T-helper 17 cell (primary cell): ENCODE measurements at regions not wholly inside any gene's neighbourhood (a gene's known extent, or its start where the extent isn't known, plus 50 kb on each side); places are given as distances from the start of the nearest gene placed in this dataset.

ENCODE experiments used
- ATAC-seq: fragments of 150-1000 bp; cut with Tn5 transposase; 2 replicates; pipeline ENCODE4 v1.10.0; 2021; ENCODE audit warnings: mild to moderate bottlenecking, moderate library complexity
- DNase-seq, 3 donors: peaks; one replicate each; pipeline versions ENCODE4 v3.0.0 to v3.0.0-alpha.2; 2020 to 2021
- H3K9me3 ChIP-seq: one replicate; pipeline ENCODE4 v1.7.0; 2013; ENCODE audit warnings: low read length, mild to moderate bottlenecking; ENCODE audit not compliant: control insufficient read depth, poor library complexity, severe bottlenecking
- H3K27ac Mint-ChIP-seq: one replicate; pipeline ENCODE4 v1.8.0; 2022; ENCODE audit warnings: mild to moderate bottlenecking, moderate library complexity, mixed read lengths
- H3K27me3 Mint-ChIP-seq: one replicate; pipeline ENCODE4 v1.8.0; 2022; ENCODE audit warnings: mixed read lengths
- H3K36me3 Mint-ChIP-seq: one replicate; pipeline ENCODE4 v1.8.0; 2022; ENCODE audit warnings: low read depth, mixed read lengths
- H3K4me1 Mint-ChIP-seq: one replicate; pipeline ENCODE4 v1.8.0; 2022; ENCODE audit warnings: mild to moderate bottlenecking, mixed read lengths
- H3K4me3 Mint-ChIP-seq: one replicate; pipeline ENCODE4 v1.8.0; 2022; ENCODE audit warnings: mild to moderate bottlenecking, moderate library complexity, mixed read lengths

GRCh38 chr12:115191342-115191741 lies 507.4 kb upstream of the TBX3 start:
- Mint-ChIP-seq H3K4me1 (no peaks in the 10 kb centered on the region), H3K36me3 (no peaks in the 10 kb centered on the region), H3K4me3 (no peak overlapping the region), H3K27ac (no peak overlapping the region), H3K27me3 (no peaks in the 10 kb centered on the region)
- no peak for ATAC-seq
- H3K9me3 ChIP-seq = no peaks in the 10 kb centered on the region
- DNase-seq = no peak

GRCh38 chr12:115190010-115190770 lies 506.2 kb upstream of the TBX3 start:
- Mint-ChIP-seq H3K27me3 (no peaks in the 10 kb centered on the region), H3K36me3 (no peaks in the 10 kb centered on the region), H3K27ac (no peak overlapping the region), H3K4me3 (no peak overlapping the region), H3K4me1 (no peaks in the 10 kb centered on the region)
- H3K9me3 ChIP-seq = no peaks in the 10 kb centered on the region
- DNase-seq (no peak), ATAC-seq (no peak)

GRCh38 chr12:115185506-115185905 lies 501.5 kb upstream of the TBX3 start:
- Mint-ChIP-seq H3K27ac (no peak overlapping the region), H3K4me3 (no peak overlapping the region), H3K27me3 (no peaks in the 10 kb centered on the region), H3K36me3 (no peaks in the 10 kb centered on the region), H3K4me1 (no peaks in the 10 kb centered on the region)
- DNase-seq (no peak), ATAC-seq (no peak)
- no peaks in the 10 kb centered on the region for H3K9me3 ChIP-seq

- no peak overlapping the region for H3K4me3 Mint-ChIP-seq
- no peak overlapping the region for H3K27ac Mint-ChIP-seq
- H3K4me1 Mint-ChIP-seq = no peaks in the 10 kb centered on the region
- no peaks in the 10 kb centered on the region for H3K36me3 Mint-ChIP-seq
- H3K9me3 ChIP-seq = no peaks in the 10 kb centered on the region
- DNase-seq (no peak), ATAC-seq (no peak)
- H3K27me3 Mint-ChIP-seq = no peaks in the 10 kb centered on the region
These were observed 499.8 kb upstream of the TBX3 start for GRCh38 chr12:115183752-115184151.

- DNase-seq = no peak
- H3K9me3 ChIP-seq = peaks cover 3% of the 10 kb centered on the region
- Mint-ChIP-seq H3K27me3 (no peaks in the 10 kb centered on the region), H3K27ac (no peak overlapping the region), H3K36me3 (no peaks in the 10 kb centered on the region), H3K4me1 (no peaks in the 10 kb centered on the region), H3K4me3 (no peak overlapping the region)
- no peak for ATAC-seq
These were observed 493.9 kb upstream of the TBX3 start for GRCh38 chr12:115177899-115178298.

GRCh38 chr12:115176741-115177400 lies 492.9 kb upstream of the TBX3 start:
- peaks cover 3% of the 10 kb centered on the region for H3K9me3 ChIP-seq
- ATAC-seq (no peak), DNase-seq (no peak)
- Mint-ChIP-seq H3K4me1 (no peaks in the 10 kb centered on the region), H3K27me3 (no peaks in the 10 kb centered on the region), H3K36me3 (no peaks in the 10 kb centered on the region), H3K4me3 (no peak overlapping the region), H3K27ac (no peak overlapping the region)

- ATAC-seq = no peak
- H3K9me3 ChIP-seq = peaks cover 3% of the 10 kb centered on the region
- no peak overlapping the region for H3K4me3 Mint-ChIP-seq
- no peaks in the 10 kb centered on the region for H3K4me1 Mint-ChIP-seq
- H3K36me3 Mint-ChIP-seq = no peaks in the 10 kb centered on the region
- H3K27me3 Mint-ChIP-seq = no peaks in the 10 kb centered on the region
- no peak for DNase-seq
- no peak overlapping the region for H3K27ac Mint-ChIP-seq
These were observed 490.9 kb upstream of the TBX3 start for GRCh38 chr12:115174920-115175319.

- ATAC-seq = no peak
- H3K9me3 ChIP-seq = peaks cover 2% of the 10 kb centered on the region
- Mint-ChIP-seq H3K27me3 (no peaks in the 10 kb centered on the region), H3K4me3 (no peak overlapping the region), H3K27ac (no peak overlapping the region), H3K36me3 (no peaks in the 10 kb centered on the region), H3K4me1 (no peaks in the 10 kb centered on the region)
- no peak for DNase-seq
These were observed 488.5 kb upstream of the TBX3 start for GRCh38 chr12:115172521-115172920.

- H3K4me1 Mint-ChIP-seq = no peaks in the 10 kb centered on the region
- no peak for ATAC-seq
These were observed 486.0 kb upstream of the TBX3 start for GRCh38 chr12:115169981-115170380.

GRCh38 chr12:115166698-115167315 lies 482.8 kb upstream of the TBX3 start:
- H3K4me3 Mint-ChIP-seq = no peak overlapping the region
- H3K4me1 Mint-ChIP-seq = no peaks in the 10 kb centered on the region
- H3K27ac Mint-ChIP-seq = no peak overlapping the region
- no peaks in the 10 kb centered on the region for H3K36me3 Mint-ChIP-seq
- DNase-seq (no peak), ATAC-seq (no peak)
- H3K9me3 ChIP-seq = no peaks in the 10 kb centered on the region
- no peaks in the 10 kb centered on the region for H3K27me3 Mint-ChIP-seq

More at GRCh38 chr12:115169981-115170380, 486.0 kb upstream of the TBX3 start:
- no peaks in the 10 kb centered on the region for H3K27me3 Mint-ChIP-seq
- H3K36me3 Mint-ChIP-seq = no peaks in the 10 kb centered on the region
- H3K27ac Mint-ChIP-seq = no peak overlapping the region
- no peak overlapping the region for H3K4me3 Mint-ChIP-seq
- no peaks in the 10 kb centered on the region for H3K9me3 ChIP-seq
- no peak for DNase-seq

- H3K4me1 Mint-ChIP-seq = no peaks in the 10 kb centered on the region
- H3K9me3 ChIP-seq = no peaks in the 10 kb centered on the region
- H3K27me3 Mint-ChIP-seq = no peaks in the 10 kb centered on the region
- no peak overlapping the region for H3K4me3 Mint-ChIP-seq
- no peaks in the 10 kb centered on the region for H3K36me3 Mint-ChIP-seq
- H3K27ac Mint-ChIP-seq = no peak overlapping the region
- DNase-seq (no peak), ATAC-seq (no peak)
These were observed 479.7 kb upstream of the TBX3 start for GRCh38 chr12:115163710-115164109.

GRCh38 chr12:115160271-115161128 lies 476.5 kb upstream of the TBX3 start:
- Mint-ChIP-seq H3K4me1 (no peaks in the 10 kb centered on the region), H3K27me3 (no peaks in the 10 kb centered on the region), H3K4me3 (no peak overlapping the region), H3K27ac (no peak overlapping the region), H3K36me3 (no peaks in the 10 kb centered on the region)
- ATAC-seq (no peak), DNase-seq (no peak)
- H3K9me3 ChIP-seq = no peaks in the 10 kb centered on the region

- H3K4me3 Mint-ChIP-seq = no peak overlapping the region
- H3K4me1 Mint-ChIP-seq = no peaks in the 10 kb centered on the region
These were observed 474.8 kb upstream of the TBX3 start for GRCh38 chr12:115158816-115159215.

More at GRCh38 chr12:115158816-115159215, 474.8 kb upstream of the TBX3 start:
- ATAC-seq (no peak), DNase-seq (no peak)
- H3K27ac Mint-ChIP-seq = no peak overlapping the region
- no peaks in the 10 kb centered on the region for H3K27me3 Mint-ChIP-seq
- no peaks in the 10 kb centered on the region for H3K9me3 ChIP-seq
- no peaks in the 10 kb centered on the region for H3K36me3 Mint-ChIP-seq
